WTC11 (cell line): ENCODE measurements at regions not wholly inside any gene's neighbourhood (a gene's known extent, or its start where the extent isn't known, plus 50 kb on each side); places are given as distances from the start of the nearest gene placed in this dataset.

Experiments used
- ATF1 ChIP-seq: sonication (generic); formaldehyde crosslinking; IDR thresholded peaks from 2 replicates; pipeline ENCODE4 v1.8.1; 2023; ENCODE audit warnings: mild to moderate bottlenecking, moderate library complexity, missing genetic modification reagents
- CREM ChIP-seq: sonication (generic); formaldehyde crosslinking; IDR thresholded peaks from 2 replicates; pipeline ENCODE4 v1.8.1; 2022; ENCODE audit warnings: mild to moderate bottlenecking, missing genetic modification reagents, moderate library complexity
- CTCF ChIP-seq: fragments of 200-600 bp; IDR thresholded peaks from 2 replicates; pipeline ENCODE4 v1.8.0; 2022; ENCODE audit warnings: antibody characterized with exemption
- E2F4 ChIP-seq: sonication (generic); formaldehyde crosslinking; IDR thresholded peaks from 2 replicates; pipeline ENCODE4 v1.8.1; 2022; ENCODE audit warnings: low read depth, mild to moderate bottlenecking, moderate library complexity, missing genetic modification reagents, borderline replicate concordance
- FOXP1 ChIP-seq: sonication (generic); formaldehyde crosslinking; IDR thresholded peaks from 2 replicates; pipeline ENCODE4 v1.8.0; 2022; ENCODE audit warnings: missing genetic modification reagents, mild to moderate bottlenecking, moderate library complexity, borderline replicate concordance
- NFE2L1 ChIP-seq: sonication (generic); formaldehyde crosslinking; IDR thresholded peaks from 2 replicates; pipeline ENCODE4 v1.8.1; 2023; ENCODE audit warnings: missing genetic modification reagents
- SMAD3 ChIP-seq: sonication (generic); formaldehyde crosslinking; IDR thresholded peaks from 2 replicates; pipeline ENCODE4 v1.8.0; 2022; ENCODE audit warnings: missing genetic modification reagents, mild to moderate bottlenecking, borderline replicate concordance
- ZBTB43 ChIP-seq: sonication (generic); formaldehyde crosslinking; IDR thresholded peaks from 2 replicates; pipeline ENCODE4 v1.8.1; 2023; ENCODE audit warnings: mild to moderate bottlenecking, missing genetic modification reagents
- ZNF263 ChIP-seq: sonication (generic); formaldehyde crosslinking; IDR thresholded peaks from 2 replicates; pipeline ENCODE4 v1.8.1; 2022; ENCODE audit warnings: low read depth, mild to moderate bottlenecking, moderate library complexity, missing genetic modification reagents

GRCh38 chr2:83970217-83970929 is 488.7 kb downstream of the SUCLG1 start:
- TF ChIP-seq CTCF (no peak), E2F4 (no peak), ZBTB43 (CRISPR knock-in tag) (no peak), ATF1 (no peak), NFE2L1 (CRISPR knock-in tag) (no peak), ZNF263 (no peak), SMAD3 (CRISPR knock-in tag) (no peak), FOXP1 (CRISPR knock-in tag) (no peak), CREM (CRISPR knock-in tag) (no peak)
